ENCODE measurements at regions not wholly inside any gene's neighbourhood (a gene's known extent, or its start where the extent isn't known, plus 50 kb on each side); places are given as distances from the start of the nearest gene placed in this dataset.

GRCh38 chr6:144929262-144929661, 644.1 kb downstream of the UTRN start:
- no peak overlapping the region for H3K4me3 Mint-ChIP-seq
- DNase-seq (ENCODE audit: low spot score) (no peak), ATAC-seq (no peak)
- peaks cover 3% of the 10 kb centered on the region for H3K4me1 Mint-ChIP-seq
- no peaks in the 10 kb centered on the region for H3K27me3 Mint-ChIP-seq (ENCODE audit: insufficient read depth, low read depth, poor library complexity)
- no peaks in the 10 kb centered on the region for H3K79me2 ChIP-seq (replicated peaks; ENCODE audit: insufficient read depth)
- 0 out of 2 replicates have a peak overlapping the region, but pooled peaks have one; percentile 0 for H3K27ac Mint-ChIP-seq
- H3F3A ChIP-seq (replicated peaks; ENCODE audit: low read depth): no peaks in the 10 kb centered on the region
- H3K9me3 Mint-ChIP-seq: no peaks in the 10 kb centered on the region; the same call in 2 of the 3 replicates
- no peaks in the 10 kb centered on the region for H3K4me1 ChIP-seq (ENCODE audit: insufficient read depth)
- no peak overlapping the region for H3K4me3 ChIP-seq
- H3K27ac ChIP-seq (ENCODE audit: low read depth): no peak overlapping the region
- H3K27me3 ChIP-seq (ENCODE audit: insufficient read depth): no peaks in the 10 kb centered on the region; the same call in 1 of the 2 replicates
- H3K9me2 ChIP-seq (ENCODE audit: insufficient read depth): peaks cover 10% of the 10 kb centered on the region; the same call in 1 of the 2 replicates
- H3K36me3 ChIP-seq (ENCODE audit: insufficient read depth): no peaks in the 10 kb centered on the region
- no peaks in the 10 kb centered on the region for H4K20me1 ChIP-seq (replicated peaks; ENCODE audit: insufficient read depth)
- no peak overlapping the region for H3K4me2 ChIP-seq
- H2AFZ ChIP-seq: peak overlapping the region; percentile 47; the same call in 1 of the 2 replicates
- H3K36me3 Mint-ChIP-seq (ENCODE audit: low read depth): no peaks in the 10 kb centered on the region; the same call in 2 of the 3 replicates
- no peak for TF ChIP-seq REST (IDR thresholded peaks at IDR 0.05; ENCODE audit: unreplicated experiment)

GRCh38 chr6:144931172-144932035, 646.3 kb downstream of the UTRN start:
- peaks cover 3% of the 10 kb centered on the region; the same call in 2 of the 3 replicates for H3K9me3 Mint-ChIP-seq
- no peaks in the 10 kb centered on the region for H3F3A ChIP-seq (replicated peaks; ENCODE audit: low read depth)
- no peaks in the 10 kb centered on the region for H3K4me1 ChIP-seq (ENCODE audit: insufficient read depth)
- no peak overlapping the region; the same call in 1 of the 2 replicates for H3K27ac Mint-ChIP-seq
- ATAC-seq (peak; percentile 92), DNase-seq (ENCODE audit: low spot score) (peak; percentile 78)
- no peak overlapping the region for H3K4me3 ChIP-seq
- no peak overlapping the region for H3K4me2 ChIP-seq
- H3K9me2 ChIP-seq (ENCODE audit: insufficient read depth): peaks cover 10% of the 10 kb centered on the region; the same call in 1 of the 2 replicates
- no peak overlapping the region for H3K4me3 Mint-ChIP-seq
- H3K27me3 Mint-ChIP-seq (ENCODE audit: insufficient read depth, low read depth, poor library complexity): no peaks in the 10 kb centered on the region
- TF ChIP-seq EZH2phosphoT487 (IDR thresholded peaks at IDR 0.05; ENCODE audit: unreplicated experiment) (no peak), CTCF (conservative IDR thresholded peaks at IDR 0.05; ENCODE audit: low read depth in 2 of 2) (peak; percentile 72 to 87), ZNF114 (CRISPR knock-in tag; IDR thresholded peaks at IDR 0.05) (no peak), REST (IDR thresholded peaks at IDR 0.05; ENCODE audit: unreplicated experiment) (no peak)
- no peaks in the 10 kb centered on the region; the same call in 2 of the 3 replicates for H3K36me3 Mint-ChIP-seq (ENCODE audit: low read depth)
- no peaks in the 10 kb centered on the region for H3K36me3 ChIP-seq (ENCODE audit: insufficient read depth)
- H2AFZ ChIP-seq: no peak overlapping the region
- peaks cover 3% of the 10 kb centered on the region; the same call in 2 of the 3 replicates for H3K4me1 Mint-ChIP-seq
- H3K27me3 ChIP-seq (ENCODE audit: insufficient read depth): no peaks in the 10 kb centered on the region; the same call in 1 of the 2 replicates
- no peaks in the 10 kb centered on the region for H4K20me1 ChIP-seq (replicated peaks; ENCODE audit: insufficient read depth)
- no peaks in the 10 kb centered on the region for H3K79me2 ChIP-seq (replicated peaks; ENCODE audit: insufficient read depth)
- no peak overlapping the region for H3K27ac ChIP-seq (ENCODE audit: low read depth)

Measured in GM23338 (cell line).